ENCODE measurements at regions not wholly inside any gene's neighbourhood (a gene's known extent, or its start where the extent isn't known, plus 50 kb on each side); places are given as distances from the start of the nearest gene placed in this dataset.
A peak's percentile ranks its signal among the peaks of the same experiment; 100 is the strongest.
"Not testable (repeated sequence)": the region's sequence is repeated elsewhere in the genome, so short reads cannot be mapped to it uniquely, and the experiment has no call there.

DNA sequence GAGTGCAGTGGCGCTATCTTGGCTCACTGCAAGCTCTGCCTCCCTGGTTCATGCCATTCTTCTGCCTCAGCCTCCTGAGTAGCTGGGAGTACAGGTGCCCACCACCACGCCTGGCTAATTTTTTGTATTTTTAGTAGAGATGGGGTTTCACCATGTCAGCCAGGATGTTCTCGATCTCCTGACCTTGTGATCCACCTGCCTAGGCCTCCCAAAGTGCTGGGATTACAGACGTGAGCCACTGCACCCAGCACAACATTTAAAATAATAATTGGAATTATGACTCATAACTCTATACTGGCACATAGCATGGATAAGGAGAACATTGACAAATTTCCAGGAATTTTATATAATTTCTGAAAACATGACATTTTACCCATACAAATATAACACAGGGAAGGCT lies 54.2 kb downstream of the DBET start:
- H3K4me1 Mint-ChIP-seq; H3K36me3 Mint-ChIP-seq (ENCODE audit: low read depth); H3K9me3 ChIP-seq (ENCODE audit: control insufficient read depth, low read length); H3K4me3 ChIP-seq (ENCODE audit: low read length); H3K27ac Mint-ChIP-seq; H3K4me1 ChIP-seq (ENCODE audit: control insufficient read depth, insufficient read depth, low read length); H3K27ac ChIP-seq (ENCODE audit: low read depth, low read length); H3K27me3 ChIP-seq (ENCODE audit: control insufficient read depth, insufficient read depth, low read length, poor library complexity, severe bottlenecking); DNase-seq; H3K9ac ChIP-seq (ENCODE audit: extremely low read depth, low read length, poor library complexity, severe bottlenecking); H3K27me3 Mint-ChIP-seq (ENCODE audit: insufficient read depth); H3K36me3 ChIP-seq (ENCODE audit: control insufficient read depth, insufficient read depth, low read length); H3K4me3 Mint-ChIP-seq: not testable (repeated sequence)
- H3K9me3 Mint-ChIP-seq, result peaks cover 23% of the 10 kb centered on the region
- 66% methylated on average over 2 of the region's 4 CpGs; no CpG with 5 or more reads in 1 of the 2 experiments for WGBS, 2 experiments (ENCODE audit: insufficient coverage in 1 of 2, insufficient read length in 1 of 2)

DNA sequence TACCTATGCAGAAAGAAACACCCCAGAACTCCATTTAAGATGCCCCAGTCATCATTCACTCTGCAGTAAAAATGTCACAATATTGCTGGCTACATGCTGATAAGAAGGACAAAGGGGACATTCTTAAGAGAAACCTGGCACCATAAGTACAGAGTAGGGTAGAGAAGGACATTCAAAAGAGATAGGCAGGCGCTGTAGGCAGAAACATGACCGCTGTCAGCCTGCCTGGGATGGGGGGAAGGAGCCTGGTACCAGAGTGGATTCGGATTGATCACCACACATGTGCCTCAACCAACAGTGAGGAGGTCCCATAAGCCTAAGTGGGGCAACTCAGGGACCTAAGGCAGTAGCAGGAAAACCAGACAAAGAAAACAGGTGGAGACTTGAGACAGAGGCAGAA lies 54.1 kb upstream of the DUX4 start:
- not testable (repeated sequence) for H3K9ac ChIP-seq (ENCODE audit: extremely low read depth, low read length, poor library complexity, severe bottlenecking); H3K27me3 Mint-ChIP-seq (ENCODE audit: insufficient read depth); H3K27ac ChIP-seq (ENCODE audit: low read depth, low read length); H3K4me3 Mint-ChIP-seq; H3K4me1 Mint-ChIP-seq; H3K36me3 Mint-ChIP-seq (ENCODE audit: low read depth); H3K4me1 ChIP-seq (ENCODE audit: control insufficient read depth, insufficient read depth, low read length); DNase-seq; H3K9me3 ChIP-seq (ENCODE audit: control insufficient read depth, low read length); H3K27me3 ChIP-seq (ENCODE audit: control insufficient read depth, insufficient read depth, low read length, poor library complexity, severe bottlenecking); H3K27ac Mint-ChIP-seq; H3K4me3 ChIP-seq (ENCODE audit: low read length); H3K36me3 ChIP-seq (ENCODE audit: control insufficient read depth, insufficient read depth, low read length)
- 70 to 80% methylated on average over 2 to 3 of the region's 3 CpGs for WGBS, 2 experiments (ENCODE audit: insufficient coverage in 1 of 2, insufficient read length in 1 of 2)
- peaks cover 21% of the 10 kb centered on the region for H3K9me3 Mint-ChIP-seq

DNA sequence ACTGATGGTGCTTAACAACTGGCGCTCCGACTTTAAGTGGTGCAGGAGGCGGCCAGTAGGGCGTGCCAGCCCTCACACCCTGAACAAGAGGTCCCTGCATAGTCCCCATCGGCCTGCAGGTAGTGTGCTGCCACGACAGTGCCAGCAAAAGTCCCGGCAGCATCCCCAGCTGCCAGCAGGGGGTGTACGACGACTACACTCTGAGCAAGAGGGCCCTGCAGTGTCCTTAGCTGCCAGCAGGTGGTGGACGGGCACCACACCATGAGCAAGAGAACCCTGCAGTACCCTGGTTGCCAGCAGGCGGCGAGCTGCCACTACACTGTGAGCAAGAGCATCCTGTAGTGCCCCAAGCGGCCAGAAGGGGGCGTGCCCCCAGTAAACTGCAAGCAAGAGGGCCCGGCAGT lies 53.5 kb upstream of the DUX4 start:
- H3K4me1 Mint-ChIP-seq; H3K27me3 ChIP-seq (ENCODE audit: control insufficient read depth, insufficient read depth, low read length, poor library complexity, severe bottlenecking); H3K36me3 Mint-ChIP-seq (ENCODE audit: low read depth); H3K4me1 ChIP-seq (ENCODE audit: control insufficient read depth, insufficient read depth, low read length); H3K9ac ChIP-seq (ENCODE audit: extremely low read depth, low read length, poor library complexity, severe bottlenecking); H3K27ac Mint-ChIP-seq; H3K4me3 ChIP-seq (ENCODE audit: low read length); H3K27ac ChIP-seq (ENCODE audit: low read depth, low read length); H3K4me3 Mint-ChIP-seq; H3K27me3 Mint-ChIP-seq (ENCODE audit: insufficient read depth); H3K36me3 ChIP-seq (ENCODE audit: control insufficient read depth, insufficient read depth, low read length); H3K9me3 ChIP-seq (ENCODE audit: control insufficient read depth, low read length): not testable (repeated sequence)
- DNase-seq, result peak; percentile 40
- H3K9me3 Mint-ChIP-seq, result peaks cover 18% of the 10 kb centered on the region
- WGBS, 2 experiments (ENCODE audit: insufficient coverage in 1 of 2, insufficient read length in 1 of 2), result 78% methylated on average over 3 of the region's 15 CpGs; no CpG with 5 or more reads in 1 of the 2 experiments

- H3K4me1 ChIP-seq (ENCODE audit: control insufficient read depth, insufficient read depth, low read length); H3K27me3 ChIP-seq (ENCODE audit: control insufficient read depth, insufficient read depth, low read length, poor library complexity, severe bottlenecking); H3K9me3 ChIP-seq (ENCODE audit: control insufficient read depth, low read length); H3K27ac ChIP-seq (ENCODE audit: low read depth, low read length); H3K27ac Mint-ChIP-seq; H3K36me3 ChIP-seq (ENCODE audit: control insufficient read depth, insufficient read depth, low read length); H3K9ac ChIP-seq (ENCODE audit: extremely low read depth, low read length, poor library complexity, severe bottlenecking); H3K36me3 Mint-ChIP-seq (ENCODE audit: low read depth); H3K4me3 Mint-ChIP-seq; H3K4me3 ChIP-seq (ENCODE audit: low read length); H3K27me3 Mint-ChIP-seq (ENCODE audit: insufficient read depth); H3K4me1 Mint-ChIP-seq: not testable (repeated sequence)
- DNase-seq, result peak; percentile 67
- WGBS, 2 experiments (ENCODE audit: insufficient coverage in 1 of 2, insufficient read length in 1 of 2), result 86% methylated on average over 6 of the region's 37 CpGs; no CpG with 5 or more reads in 1 of the 2 experiments
- TF ChIP-seq, protein P1, sequence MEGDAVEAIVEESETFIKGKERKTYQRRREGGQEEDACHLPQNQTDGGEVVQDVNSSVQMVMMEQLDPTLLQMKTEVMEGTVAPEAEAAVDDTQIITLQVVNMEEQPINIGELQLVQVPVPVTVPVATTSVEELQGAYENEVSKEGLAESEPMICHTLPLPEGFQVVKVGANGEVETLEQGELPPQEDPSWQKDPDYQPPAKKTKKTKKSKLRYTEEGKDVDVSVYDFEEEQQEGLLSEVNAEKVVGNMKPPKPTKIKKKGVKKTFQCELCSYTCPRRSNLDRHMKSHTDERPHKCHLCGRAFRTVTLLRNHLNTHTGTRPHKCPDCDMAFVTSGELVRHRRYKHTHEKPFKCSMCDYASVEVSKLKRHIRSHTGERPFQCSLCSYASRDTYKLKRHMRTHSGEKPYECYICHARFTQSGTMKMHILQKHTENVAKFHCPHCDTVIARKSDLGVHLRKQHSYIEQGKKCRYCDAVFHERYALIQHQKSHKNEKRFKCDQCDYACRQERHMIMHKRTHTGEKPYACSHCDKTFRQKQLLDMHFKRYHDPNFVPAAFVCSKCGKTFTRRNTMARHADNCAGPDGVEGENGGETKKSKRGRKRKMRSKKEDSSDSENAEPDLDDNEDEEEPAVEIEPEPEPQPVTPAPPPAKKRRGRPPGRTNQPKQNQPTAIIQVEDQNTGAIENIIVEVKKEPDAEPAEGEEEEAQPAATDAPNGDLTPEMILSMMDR (conservative IDR thresholded peaks at IDR 0.05), result peak; percentile 54
- peaks cover 14% of the 10 kb centered on the region for H3K9me3 Mint-ChIP-seq
These were observed 53.0 kb upstream of the DUX4 start for GRCh38 chr4:190120537-190121001.

DNA sequence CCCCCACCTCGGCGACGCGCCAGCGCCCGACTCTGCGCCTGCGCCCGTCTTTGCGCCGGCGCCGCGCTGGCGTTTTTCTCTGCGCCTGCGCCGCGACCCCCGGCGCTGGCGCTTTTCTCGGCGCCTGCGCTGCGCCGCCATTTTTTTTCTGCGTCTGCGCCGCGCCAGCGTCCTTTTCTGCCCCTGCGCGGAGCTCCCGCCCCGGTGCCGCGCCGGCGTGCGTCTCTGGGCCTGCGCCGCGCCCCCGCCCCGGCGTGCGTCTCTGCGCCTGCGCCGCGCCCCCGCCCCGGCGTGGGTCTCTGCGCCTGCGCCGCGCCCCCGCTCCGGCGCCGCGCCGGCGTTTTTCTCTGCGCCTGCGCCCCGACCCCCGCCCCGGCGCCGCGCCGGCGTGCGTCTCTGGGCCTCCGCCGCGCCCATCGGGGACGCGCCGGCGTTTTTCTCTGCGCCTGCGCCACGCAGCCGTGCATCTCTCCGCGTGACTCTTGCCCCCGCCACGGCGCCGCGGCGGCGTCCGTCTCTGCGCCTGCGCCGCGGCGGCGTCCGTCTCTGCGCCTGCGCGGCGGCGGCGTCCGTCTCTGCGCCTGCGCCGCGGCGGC lies 52.4 kb upstream of the DUX4 start:
- H3K9ac ChIP-seq (ENCODE audit: extremely low read depth, low read length, poor library complexity, severe bottlenecking); H3K27me3 ChIP-seq (ENCODE audit: control insufficient read depth, insufficient read depth, low read length, poor library complexity, severe bottlenecking); H3K27me3 Mint-ChIP-seq (ENCODE audit: insufficient read depth); H3K36me3 ChIP-seq (ENCODE audit: control insufficient read depth, insufficient read depth, low read length); H3K4me1 ChIP-seq (ENCODE audit: control insufficient read depth, insufficient read depth, low read length); H3K4me3 Mint-ChIP-seq; H3K4me1 Mint-ChIP-seq; H3K4me3 ChIP-seq (ENCODE audit: low read length); H3K27ac ChIP-seq (ENCODE audit: low read depth, low read length); H3K9me3 ChIP-seq (ENCODE audit: control insufficient read depth, low read length); H3K36me3 Mint-ChIP-seq (ENCODE audit: low read depth); H3K27ac Mint-ChIP-seq; DNase-seq: not testable (repeated sequence)
- peaks cover 14% of the 10 kb centered on the region for H3K9me3 Mint-ChIP-seq
- 92 to 94% methylated on average over 7 to 42 of the region's 118 CpGs for WGBS, 2 experiments (ENCODE audit: insufficient coverage in 1 of 2, insufficient read length in 1 of 2)
